Stimulated activated effector memory CD8-positive, alpha-beta T cell treated with anti-CD3 and anti-CD28 coated beads, Interleukin-12 subunit alpha, Interleukin-12 subunit beta, amount 100 ng/mL, for 72 hours (primary cell): ENCODE measurements at regions not wholly inside any gene's neighbourhood (a gene's known extent, or its start where the extent isn't known, plus 50 kb on each side); places are given as distances from the start of the nearest gene placed in this dataset.

Source experiments
- ATAC-seq: fragments of 150-1000 bp; cut with Tn5 transposase; 2 replicates; pipeline ENCODE4 v1.10.0; 2021
- DNase-seq, 2 donors: peaks; one replicate each; pipeline ENCODE4 v3.0.0; 2021 to 2022; ENCODE audit warnings: low spot score in 2 of 2
- H3K27ac Mint-ChIP-seq: one replicate; pipeline ENCODE4 v1.8.0; 2022; ENCODE audit warnings: mild to moderate bottlenecking, mixed read lengths
- H3K36me3 Mint-ChIP-seq: one replicate; pipeline ENCODE4 v1.8.0; 2022; ENCODE audit warnings: mild to moderate bottlenecking, mixed read lengths
- H3K4me1 Mint-ChIP-seq: one replicate; pipeline ENCODE4 v1.8.0; 2022; ENCODE audit warnings: mixed read lengths
- H3K4me3 Mint-ChIP-seq: one replicate; pipeline ENCODE4 v1.8.0; 2022; ENCODE audit warnings: mild to moderate bottlenecking, mixed read lengths
- H3K9me3 Mint-ChIP-seq: one replicate; pipeline ENCODE4 v1.8.0; 2022; ENCODE audit warnings: mixed read lengths

- no peaks in the 10 kb centered on the region for H3K4me1 Mint-ChIP-seq
- no peaks in the 10 kb centered on the region for H3K36me3 Mint-ChIP-seq
- peaks cover 9% of the 10 kb centered on the region for H3K9me3 Mint-ChIP-seq
- no peak overlapping the region for H3K4me3 Mint-ChIP-seq
- ATAC-seq (no peak), DNase-seq (no peak)
- H3K27ac Mint-ChIP-seq = no peak overlapping the region
Observed at GRCh38 chr13:47638627-47639026, 362.4 kb downstream of the SUCLA2 start.

- Mint-ChIP-seq H3K4me3 (no peak overlapping the region), H3K4me1 (no peaks in the 10 kb centered on the region), H3K36me3 (no peaks in the 10 kb centered on the region), H3K27ac (no peak overlapping the region), H3K9me3 (peaks cover 19% of the 10 kb centered on the region)
- DNase-seq (no peak), ATAC-seq (no peak)
Observed at GRCh38 chr13:47632311-47632710, 368.8 kb downstream of the SUCLA2 start.

- Mint-ChIP-seq H3K36me3 (no peaks in the 10 kb centered on the region), H3K4me1 (no peaks in the 10 kb centered on the region), H3K4me3 (no peak overlapping the region), H3K9me3 (peaks cover 14% of the 10 kb centered on the region), H3K27ac (no peak overlapping the region)
- DNase-seq (no peak), ATAC-seq (no peak)
Observed at GRCh38 chr13:47628666-47629065, 372.4 kb downstream of the SUCLA2 start.

- ATAC-seq = no peak
- H3K4me3 Mint-ChIP-seq = no peak overlapping the region
- DNase-seq = no peak
- H3K27ac Mint-ChIP-seq = no peak overlapping the region
- peaks cover 6% of the 10 kb centered on the region for H3K9me3 Mint-ChIP-seq
- H3K36me3 Mint-ChIP-seq = no peaks in the 10 kb centered on the region
- no peaks in the 10 kb centered on the region for H3K4me1 Mint-ChIP-seq
Observed at GRCh38 chr13:47623862-47624261, 377.2 kb downstream of the SUCLA2 start.

GRCh38 chr13:47621931-47622330 is 379.1 kb downstream of the SUCLA2 start:
- no peak overlapping the region for H3K4me3 Mint-ChIP-seq
- no peak for DNase-seq
- H3K4me1 Mint-ChIP-seq = no peaks in the 10 kb centered on the region
- peaks cover 3% of the 10 kb centered on the region for H3K9me3 Mint-ChIP-seq
- no peaks in the 10 kb centered on the region for H3K36me3 Mint-ChIP-seq
- no peak for ATAC-seq
- H3K27ac Mint-ChIP-seq = no peak overlapping the region

- ATAC-seq = no peak
- no peaks in the 10 kb centered on the region for H3K4me1 Mint-ChIP-seq
- H3K27ac Mint-ChIP-seq = no peak overlapping the region
- H3K9me3 Mint-ChIP-seq = peaks cover 9% of the 10 kb centered on the region
- H3K36me3 Mint-ChIP-seq = no peaks in the 10 kb centered on the region
- H3K4me3 Mint-ChIP-seq = no peak overlapping the region
- no peak for DNase-seq
Observed at GRCh38 chr13:47611664-47612288, 389.3 kb downstream of the SUCLA2 start.

GRCh38 chr13:47610687-47611086 is 390.4 kb downstream of the SUCLA2 start:
- Mint-ChIP-seq H3K4me3 (no peak overlapping the region), H3K9me3 (peaks cover 9% of the 10 kb centered on the region), H3K36me3 (no peaks in the 10 kb centered on the region), H3K4me1 (no peaks in the 10 kb centered on the region), H3K27ac (no peak overlapping the region)
- no peak for DNase-seq
- ATAC-seq = no peak

GRCh38 chr13:47603365-47603764 is 397.7 kb downstream of the SUCLA2 start:
- Mint-ChIP-seq H3K4me3 (no peak overlapping the region), H3K9me3 (peaks cover 5% of the 10 kb centered on the region), H3K4me1 (no peaks in the 10 kb centered on the region), H3K36me3 (no peaks in the 10 kb centered on the region), H3K27ac (no peak overlapping the region)
- no peak for ATAC-seq
- no peak for DNase-seq

- no peaks in the 10 kb centered on the region for H3K4me1 Mint-ChIP-seq
- DNase-seq (no peak), ATAC-seq (no peak)
- H3K9me3 Mint-ChIP-seq = peaks cover 5% of the 10 kb centered on the region
- H3K4me3 Mint-ChIP-seq = no peak overlapping the region
- no peak overlapping the region for H3K27ac Mint-ChIP-seq
- H3K36me3 Mint-ChIP-seq = no peaks in the 10 kb centered on the region
Observed at GRCh38 chr13:47598340-47598911, 402.6 kb downstream of the SUCLA2 start.

GRCh38 chr13:47594833-47595232 is 406.2 kb downstream of the SUCLA2 start:
- Mint-ChIP-seq H3K9me3 (peaks cover 5% of the 10 kb centered on the region), H3K4me1 (no peaks in the 10 kb centered on the region), H3K36me3 (no peaks in the 10 kb centered on the region), H3K27ac (no peak overlapping the region), H3K4me3 (no peak overlapping the region)
- ATAC-seq = no peak
- DNase-seq = no peak

GRCh38 chr13:47592256-47592655 is 408.8 kb downstream of the SUCLA2 start:
- Mint-ChIP-seq H3K36me3 (no peaks in the 10 kb centered on the region), H3K9me3 (peaks cover 8% of the 10 kb centered on the region), H3K4me1 (no peaks in the 10 kb centered on the region), H3K4me3 (no peak overlapping the region), H3K27ac (no peak overlapping the region)
- ATAC-seq = no peak
- no peak for DNase-seq

- Mint-ChIP-seq H3K9me3 (peaks cover 7% of the 10 kb centered on the region), H3K36me3 (no peaks in the 10 kb centered on the region), H3K4me1 (no peaks in the 10 kb centered on the region), H3K4me3 (no peak overlapping the region), H3K27ac (no peak overlapping the region)
- ATAC-seq = no peak
- DNase-seq = no peak
Observed at GRCh38 chr13:47588676-47589075, 412.4 kb downstream of the SUCLA2 start.

GRCh38 chr13:47572375-47572774 is 428.7 kb downstream of the SUCLA2 start:
- H3K36me3 Mint-ChIP-seq = no peaks in the 10 kb centered on the region
- no peak overlapping the region for H3K4me3 Mint-ChIP-seq
- no peaks in the 10 kb centered on the region for H3K4me1 Mint-ChIP-seq
- ATAC-seq (no peak), DNase-seq (no peak)
- peaks cover 14% of the 10 kb centered on the region for H3K9me3 Mint-ChIP-seq
- H3K27ac Mint-ChIP-seq = no peak overlapping the region

GRCh38 chr13:47564041-47564440 is 437.0 kb downstream of the SUCLA2 start:
- ATAC-seq (no peak), DNase-seq (no peak)
- Mint-ChIP-seq H3K27ac (no peak overlapping the region), H3K36me3 (no peaks in the 10 kb centered on the region), H3K4me3 (no peak overlapping the region), H3K4me1 (no peaks in the 10 kb centered on the region), H3K9me3 (peaks cover 14% of the 10 kb centered on the region)

GRCh38 chr13:47556703-47557102 is 444.4 kb downstream of the SUCLA2 start:
- H3K9me3 Mint-ChIP-seq = peaks cover 4% of the 10 kb centered on the region
- DNase-seq (no peak), ATAC-seq (no peak)
- H3K4me1 Mint-ChIP-seq = no peaks in the 10 kb centered on the region
- H3K36me3 Mint-ChIP-seq = no peaks in the 10 kb centered on the region
- no peak overlapping the region for H3K4me3 Mint-ChIP-seq
- no peak overlapping the region for H3K27ac Mint-ChIP-seq

- Mint-ChIP-seq H3K27ac (no peak overlapping the region), H3K4me3 (no peak overlapping the region), H3K9me3 (peaks cover 4% of the 10 kb centered on the region), H3K4me1 (no peaks in the 10 kb centered on the region), H3K36me3 (no peaks in the 10 kb centered on the region)
- no peak for DNase-seq
- no peak for ATAC-seq
Observed at GRCh38 chr13:47555235-47555634, 445.8 kb downstream of the SUCLA2 start.
